ENCODE measurements at regions not wholly inside any gene's neighbourhood (a gene's known extent, or its start where the extent isn't known, plus 50 kb on each side); places are given as distances from the start of the nearest gene placed in this dataset.

GRCh38 chr14:71429902-71430301 lies 502.3 kb upstream of the RGS6 start:
- TF ChIP-seq ZNF138 (CRISPR knock-in tag; conservative IDR thresholded peaks at IDR 0.05) = no peak
- TF ChIP-seq JUN (CRISPR knock-in tag; IDR thresholded peaks at IDR 0.05) = no peak
- TF ChIP-seq CTCF (IDR thresholded peaks at IDR 0.05) = no peak
- TF ChIP-seq USF1 (CRISPR knock-in tag; IDR thresholded peaks at IDR 0.05) = no peak
- TF ChIP-seq TCF7 (CRISPR knock-in tag; IDR thresholded peaks at IDR 0.05; ENCODE audit: low read depth) = no peak

All from WTC11 (cell line).